Panc1 (cell line): ENCODE measurements at regions not wholly inside any gene's neighbourhood (a gene's known extent, or its start where the extent isn't known, plus 50 kb on each side); places are given as distances from the start of the nearest gene placed in this dataset.

Source experiments
- ATAC-seq: fragments of 200-7000 bp; cut with Tn5 transposase; 2 replicates; pipeline ENCODE4 v1.9.1; 2020; ENCODE audit warnings: mild to moderate bottlenecking, moderate library complexity
- BruUV-seq: library from RNA; stranded (reverse); fragments of 400-500 nt; replicated peaks from 2 replicates; lab custom pipeline; 2021; lab: Mats Ljungman, UMichigan
- CTCF ChIA-PET: fragments of 300-600 bp; sonication (Branson Sonifier 250); formaldehyde crosslinking; loops from one replicate; lab custom pipeline; 2022; ENCODE audit warnings: antibody characterized with exemption; lab: Charles Lee
- POLR2A ChIA-PET: fragments of 300-600 bp; sonication (Branson Sonifier 250); formaldehyde crosslinking; loops from one replicate; lab custom pipeline; 2022; ENCODE audit warnings: antibody characterized with exemption; lab: Charles Lee
- DNase-seq: peaks from one replicate; pipeline ENCODE4 v3.0.0-alpha.2; 2010; ENCODE audit warnings: low read depth, low spot score
- H3K27ac ChIP-seq: 2 replicates; pipeline ENCODE4 v1.5.1; 2011; ENCODE audit warnings: mild to moderate bottlenecking, low read length, inconsistent platforms
- H3K27me3 ChIP-seq: fragments of 200-500 bp; sonication (Bioruptor generic); 2 replicates; pipeline ENCODE4 v1.6.0; 2014; ENCODE audit warnings: low read length, inconsistent platforms; ENCODE audit not compliant: control insufficient read depth, insufficient read depth
- H3K36me3 ChIP-seq: fragments of 200-500 bp; sonication (Bioruptor generic); 2 replicates; pipeline ENCODE4 v1.5.1; 2014; ENCODE audit warnings: inconsistent platforms, mild to moderate bottlenecking, low read length, moderate library complexity; ENCODE audit not compliant: control insufficient read depth, insufficient read depth
- H3K4me1 ChIP-seq: 2 replicates; pipeline ENCODE4 v1.5.1; 2011; ENCODE audit warnings: inconsistent platforms, mild to moderate bottlenecking, low read length, moderate library complexity; ENCODE audit not compliant: control insufficient read depth, insufficient read depth
- H3K4me3 ChIP-seq, 2 experiments: 2 replicates each; pipeline ENCODE4 v1.5.1; 2011 to 2012; ENCODE audit warnings: low read depth in 2 of 2, low read length in 2 of 2, mild to moderate bottlenecking in 2 of 2, inconsistent platforms in 1 of 2, moderate library complexity in 1 of 2
- H3K9me3 ChIP-seq: fragments of 200-500 bp; sonication (Bioruptor generic); 2 replicates; pipeline ENCODE4 v1.5.1; 2014; ENCODE audit warnings: low read depth, mild to moderate bottlenecking, inconsistent platforms, low read length, moderate library complexity; ENCODE audit not compliant: control insufficient read depth, insufficient read depth
- CTCF ChIP-seq: fragments of 450-650 bp; IDR thresholded peaks from 2 replicates; pipeline ENCODE4 v1.5.1; 2017; ENCODE audit warnings: mild to moderate bottlenecking
- POLR2AphosphoS5 ChIP-seq: IDR thresholded peaks from 2 replicates; pipeline ENCODE4 v1.6.1; 2012; ENCODE audit warnings: mild to moderate bottlenecking, low read depth, low read length, moderate library complexity
- REST ChIP-seq, 2 experiments: IDR thresholded peaks; 2 replicates each; pipeline ENCODE4 v1.6.1; 2011 to 2012; ENCODE audit warnings: low read depth in 2 of 2, control low read depth in 1 of 2, low read length in 1 of 2, mild to moderate bottlenecking in 1 of 2, moderate library complexity in 1 of 2; ENCODE audit not compliant: insufficient read depth in 1 of 2
- SIN3A ChIP-seq: IDR thresholded peaks from 2 replicates; pipeline ENCODE4 v1.6.1; 2012; ENCODE audit warnings: low read depth, mild to moderate bottlenecking, low read length, moderate library complexity, borderline replicate concordance; ENCODE audit not compliant: insufficient read depth
- TCF7L2 ChIP-seq: IDR thresholded peaks from 2 replicates; pipeline ENCODE4 v1.6.1; 2011; ENCODE audit warnings: mild to moderate bottlenecking, low read depth, low read length, inconsistent platforms
- in situ Hi-C: cut with HindIII; loops from 2 replicates; pipeline ENCODE4 v1.10.0; 2016; ENCODE audit warnings: low sequenced_read_pairs, low pct_unique_long_range_greater_than_20kb
- intact Hi-C: fragments of 100-400 bp; cut with micrococcal nuclease; formaldehyde crosslinking; loops from one replicate; pipeline ENCODE4 v1.10.0; 2022; ENCODE audit not compliant: unreplicated experiment

- Histone ChIP-seq H3K36me3 (no peaks in the 10 kb centered on the region), H3K27me3 (no peaks in the 10 kb centered on the region), H3K9me3 (no peaks in the 10 kb centered on the region), H3K27ac (no peak overlapping the region), H3K4me3 (no peak overlapping the region), H3K4me1 (no peaks in the 10 kb centered on the region)
- POLR2A ChIA-PET = no interaction called here
- in situ Hi-C loops (no loop called here), intact Hi-C loops (no loop called here)
- BruUV-seq = no TSS peak
- ATAC-seq (no peak), DNase-seq (no peak)
- TF ChIP-seq POLR2AphosphoS5 (no peak), SIN3A (no peak), CTCF (no peak), TCF7L2 (no peak), REST (IDR thresholded peaks at IDR 0.05; ENCODE audit: insufficient read depth in 1 of 2, low read depth in 2 of 2, low read length in 1 of 2) (no peak)
- CTCF ChIA-PET = no interaction called here
Measured at GRCh38 chr14:104512061-104512460, 67.5 kb upstream of the C14orf180 start.

- CTCF ChIA-PET = no interaction called here
Measured at GRCh38 chr14:104512771-104513640, 66.6 kb upstream of the C14orf180 start.

More at GRCh38 chr14:104512771-104513640, 66.6 kb upstream of the C14orf180 start:
- TF ChIP-seq REST (IDR thresholded peaks at IDR 0.05; ENCODE audit: insufficient read depth in 1 of 2, low read depth in 2 of 2, low read length in 1 of 2) = no peak
- TF ChIP-seq CTCF = no peak
- no peak for TF ChIP-seq TCF7L2
- no peak for TF ChIP-seq POLR2AphosphoS5
- TF ChIP-seq SIN3A = no peak
- ATAC-seq (0 out of 2 replicates have a peak, but pooled peaks have one; percentile 35), DNase-seq (no peak)
- Histone ChIP-seq H3K27me3 (no peaks in the 10 kb centered on the region), H3K4me3 (no peak overlapping the region), H3K9me3 (no peaks in the 10 kb centered on the region), H3K27ac (no peak overlapping the region), H3K36me3 (no peaks in the 10 kb centered on the region), H3K4me1 (no peaks in the 10 kb centered on the region)
- in situ Hi-C loops (no loop called here), intact Hi-C loops (no loop called here)
- BruUV-seq = no TSS peak
- POLR2A ChIA-PET = no interaction called here
